Uterus (tissue), 2 donors: ENCODE measurements at regions not wholly inside any gene's neighbourhood (a gene's known extent, or its start where the extent isn't known, plus 50 kb on each side); places are given as distances from the start of the nearest gene placed in this dataset.

Source experiments
- POLR2A ChIP-seq, 2 donors: fragments of 450-650 bp; IDR thresholded peaks; one replicate each; pipeline ENCODE4 v1.6.1; 2016; ENCODE audit warnings: antibody characterized with exemption in 2 of 2, mild to moderate bottlenecking in 1 of 2, moderate library complexity in 1 of 2
- TF ChIP-seq, protein P1 (sequence below), 4 experiments: fragments of 200-600 bp in 2 of 4; fragments of 450-650 bp in 2 of 4; sonication (generic) in 2 of 4; IDR thresholded peaks; one replicate each; pipeline ENCODE4 v1.5.1; 2016 to 2019; ENCODE audit warnings: antibody characterized with exemption in 4 of 4, mild to moderate bottlenecking in 2 of 4, moderate library complexity in 1 of 4

DNA sequence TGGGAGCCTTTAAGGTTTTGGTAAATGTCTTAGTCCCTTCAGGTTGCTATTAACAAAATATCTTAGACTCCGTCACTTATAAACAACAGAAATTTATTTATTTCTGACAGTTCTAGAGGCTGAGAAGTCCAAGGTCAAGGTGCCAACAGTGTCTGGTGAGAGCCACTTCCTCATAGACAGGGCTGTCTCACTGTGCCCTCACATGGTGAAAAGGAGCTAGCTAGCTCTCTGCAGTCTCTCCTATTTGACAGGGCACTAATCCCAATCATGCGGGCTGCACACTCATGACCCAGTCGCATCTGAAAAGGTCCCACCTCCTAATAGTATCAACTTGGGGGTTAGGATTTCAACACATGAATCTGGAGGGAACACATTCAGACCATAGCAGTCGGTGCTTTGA, 63.4 kb upstream of the KLF3 start:
- TF ChIP-seq, protein P1, sequence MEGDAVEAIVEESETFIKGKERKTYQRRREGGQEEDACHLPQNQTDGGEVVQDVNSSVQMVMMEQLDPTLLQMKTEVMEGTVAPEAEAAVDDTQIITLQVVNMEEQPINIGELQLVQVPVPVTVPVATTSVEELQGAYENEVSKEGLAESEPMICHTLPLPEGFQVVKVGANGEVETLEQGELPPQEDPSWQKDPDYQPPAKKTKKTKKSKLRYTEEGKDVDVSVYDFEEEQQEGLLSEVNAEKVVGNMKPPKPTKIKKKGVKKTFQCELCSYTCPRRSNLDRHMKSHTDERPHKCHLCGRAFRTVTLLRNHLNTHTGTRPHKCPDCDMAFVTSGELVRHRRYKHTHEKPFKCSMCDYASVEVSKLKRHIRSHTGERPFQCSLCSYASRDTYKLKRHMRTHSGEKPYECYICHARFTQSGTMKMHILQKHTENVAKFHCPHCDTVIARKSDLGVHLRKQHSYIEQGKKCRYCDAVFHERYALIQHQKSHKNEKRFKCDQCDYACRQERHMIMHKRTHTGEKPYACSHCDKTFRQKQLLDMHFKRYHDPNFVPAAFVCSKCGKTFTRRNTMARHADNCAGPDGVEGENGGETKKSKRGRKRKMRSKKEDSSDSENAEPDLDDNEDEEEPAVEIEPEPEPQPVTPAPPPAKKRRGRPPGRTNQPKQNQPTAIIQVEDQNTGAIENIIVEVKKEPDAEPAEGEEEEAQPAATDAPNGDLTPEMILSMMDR (IDR thresholded peaks at IDR 0.05): no peak
- TF ChIP-seq POLR2A (IDR thresholded peaks at IDR 0.05): no peak
